Choroid plexus epithelial cell (primary cell): ENCODE measurements at regions not wholly inside any gene's neighbourhood (a gene's known extent, or its start where the extent isn't known, plus 50 kb on each side); places are given as distances from the start of the nearest gene placed in this dataset.
"Not testable (repeated sequence)": the region's sequence is repeated elsewhere in the genome, so short reads cannot be mapped to it uniquely, and the experiment has no call there.

Experiments used
- DNase-seq: peaks from one replicate; pipeline ENCODE4 v3.0.0-alpha.2; 2010; ENCODE audit warnings: low read depth
- H3K4me3 ChIP-seq: 2 replicates; pipeline ENCODE4 v1.5.1; 2011; ENCODE audit warnings: low read depth, mild to moderate bottlenecking, control low read depth, low read length, moderate library complexity
- CTCF ChIP-seq: conservative IDR thresholded peaks from 2 replicates; pipeline ENCODE4 v1.5.1; 2011; ENCODE audit warnings: low read depth, mild to moderate bottlenecking, control low read depth, inconsistent platforms, low read length, moderate library complexity

- H3K4me3 ChIP-seq: no peak overlapping the region
- no peak for TF ChIP-seq CTCF
- DNase-seq: no peak
Measured at GRCh38 chr7:4519819-4520520, 162.1 kb upstream of the FOXK1 start.

- DNase-seq: no peak
- no peak overlapping the region for H3K4me3 ChIP-seq
- no peak for TF ChIP-seq CTCF
Measured at GRCh38 chr7:4523219-4523618, 158.9 kb upstream of the FOXK1 start.

GRCh38 chr7:4523873-4524272 is 158.2 kb upstream of the FOXK1 start:
- no peak for DNase-seq
- no peak for TF ChIP-seq CTCF

GRCh38 chr7:4525884-4526283 is 156.2 kb upstream of the FOXK1 start:
- no peak for DNase-seq
- TF ChIP-seq CTCF: no peak
- no peak overlapping the region for H3K4me3 ChIP-seq

More at GRCh38 chr7:4523873-4524272, 158.2 kb upstream of the FOXK1 start:
- H3K4me3 ChIP-seq: no peak overlapping the region

- no peak for TF ChIP-seq CTCF
- no peak for DNase-seq
- H3K4me3 ChIP-seq: no peak overlapping the region
Measured at GRCh38 chr7:4527988-4528636, 154.0 kb upstream of the FOXK1 start.

- no peak for TF ChIP-seq CTCF
- no peak overlapping the region for H3K4me3 ChIP-seq
- no peak for DNase-seq
Measured at GRCh38 chr7:4531236-4531635, 150.9 kb upstream of the FOXK1 start.

GRCh38 chr7:4533339-4533738 is 148.8 kb upstream of the FOXK1 start:
- H3K4me3 ChIP-seq, DNase-seq: not testable (repeated sequence)
